ENCODE measurements at regions not wholly inside any gene's neighbourhood (a gene's known extent, or its start where the extent isn't known, plus 50 kb on each side); places are given as distances from the start of the nearest gene placed in this dataset.

GRCh38 chr11:82003671-82004515 lies 729.8 kb downstream of the FAM181B start:
- TF ChIP-seq CTCF (IDR thresholded peaks at IDR 0.05; ENCODE audit: low read depth, low read length, missing control alignments) = no peak
- H3K27ac ChIP-seq = peak overlapping the region; percentile 90
- H3K36me3 ChIP-seq (replicated peaks) = no peaks in the 10 kb centered on the region
- H3K27me3 ChIP-seq (replicated peaks) = no peaks in the 10 kb centered on the region
- peak; percentile 80 for DNase-seq
- no peak overlapping the region for H3K4me3 ChIP-seq (ENCODE audit: low read depth, low read length)
- in situ Hi-C loops (cut with HindIII; ENCODE audit: low pct_ligation_motif_present, low sequenced_read_pairs) = no loop called here

- DNase-seq = no peak
- no peaks in the 10 kb centered on the region for H3K36me3 ChIP-seq (replicated peaks)
- TF ChIP-seq CTCF (IDR thresholded peaks at IDR 0.05; ENCODE audit: low read depth, low read length, missing control alignments) = no peak
- peak overlapping the region; percentile 90 for H3K27ac ChIP-seq
- in situ Hi-C loops (cut with HindIII; ENCODE audit: low pct_ligation_motif_present, low sequenced_read_pairs) = no loop called here
- H3K27me3 ChIP-seq (replicated peaks) = no peaks in the 10 kb centered on the region
- no peak overlapping the region for H3K4me3 ChIP-seq (ENCODE audit: low read depth, low read length)
These were observed 730.6 kb downstream of the FAM181B start for GRCh38 chr11:82003024-82003423.

GRCh38 chr11:81995889-81996288 lies 737.8 kb downstream of the FAM181B start:
- Histone ChIP-seq H3K27me3 (replicated peaks) (no peaks in the 10 kb centered on the region), H3K27ac (no peak overlapping the region), H3K4me3 (ENCODE audit: low read depth, low read length) (no peak overlapping the region), H3K36me3 (replicated peaks) (no peaks in the 10 kb centered on the region)
- in situ Hi-C loops (cut with HindIII; ENCODE audit: low pct_ligation_motif_present, low sequenced_read_pairs) = no loop called here
- no peak for TF ChIP-seq CTCF (IDR thresholded peaks at IDR 0.05; ENCODE audit: low read depth, low read length, missing control alignments)
- DNase-seq = no peak

GRCh38 chr11:81993755-81994154 lies 739.9 kb downstream of the FAM181B start:
- H3K27ac ChIP-seq = no peak overlapping the region
- in situ Hi-C loops (cut with HindIII; ENCODE audit: low pct_ligation_motif_present, low sequenced_read_pairs) = no loop called here
- DNase-seq = no peak
- H3K27me3 ChIP-seq (replicated peaks) = no peaks in the 10 kb centered on the region
- no peaks in the 10 kb centered on the region for H3K36me3 ChIP-seq (replicated peaks)
- no peak overlapping the region for H3K4me3 ChIP-seq (ENCODE audit: low read depth, low read length)
- no peak for TF ChIP-seq CTCF (IDR thresholded peaks at IDR 0.05; ENCODE audit: low read depth, low read length, missing control alignments)

- TF ChIP-seq CTCF (IDR thresholded peaks at IDR 0.05; ENCODE audit: low read depth, low read length, missing control alignments) = no peak
- in situ Hi-C loops (cut with HindIII; ENCODE audit: low pct_ligation_motif_present, low sequenced_read_pairs) = no loop called here
- H3K36me3 ChIP-seq (replicated peaks) = no peaks in the 10 kb centered on the region
- H3K27me3 ChIP-seq (replicated peaks) = no peaks in the 10 kb centered on the region
- DNase-seq = no peak
- H3K4me3 ChIP-seq (ENCODE audit: low read depth, low read length) = no peak overlapping the region
- H3K27ac ChIP-seq = no peak overlapping the region
These were observed 742.8 kb downstream of the FAM181B start for GRCh38 chr11:81990659-81991443.

Measured in brain microvascular endothelial cell (primary cell).